ENCODE measurements at regions not wholly inside any gene's neighbourhood (a gene's known extent, or its start where the extent isn't known, plus 50 kb on each side); places are given as distances from the start of the nearest gene placed in this dataset.

- H3K4me3 ChIP-seq (ENCODE audit: low read length) = no peak overlapping the region
- intact Hi-C loops (cut with micrococcal nuclease) = no loop called here
- no peaks in the 10 kb centered on the region for H3K36me3 ChIP-seq (ENCODE audit: control insufficient read depth, insufficient read depth, low read length)
- H3K4me1 ChIP-seq (ENCODE audit: control insufficient read depth, insufficient read depth, low read length) = no peaks in the 10 kb centered on the region
- H3K27ac ChIP-seq (ENCODE audit: low read length) = no peak overlapping the region
- no peaks in the 10 kb centered on the region for H3K27me3 ChIP-seq (ENCODE audit: control insufficient read depth, insufficient read depth, low read length)
- H3K36me3 Mint-ChIP-seq = no peaks in the 10 kb centered on the region
- WGBS (ENCODE audit: insufficient coverage) = no CpG with 5 or more reads among the region's 1 CpG
- H3K9me3 Mint-ChIP-seq = peaks cover 0 to 5% of the 10 kb centered on the region in 2 donors
- no peaks in the 10 kb centered on the region for H3K4me1 Mint-ChIP-seq
- H3K27ac Mint-ChIP-seq = no peak overlapping the region
- H3K4me3 Mint-ChIP-seq = no peak overlapping the region
- no peaks in the 10 kb centered on the region for H3K9me3 ChIP-seq (ENCODE audit: control insufficient read depth, insufficient read depth, low read length)
- no peak for ATAC-seq
- no peak for TF ChIP-seq CTCF (IDR thresholded peaks at IDR 0.05)
- DNase-seq = no peak
- no peaks in the 10 kb centered on the region for H3K27me3 Mint-ChIP-seq (ENCODE audit: low read depth in 2 of 2)
These were observed 1309.2 kb downstream of the MRPL39 start for GRCh38 chr21:24298040-24298439.

GRCh38 chr21:24294171-24294570, 1313.1 kb downstream of the MRPL39 start:
- no peak overlapping the region for H3K27ac ChIP-seq (ENCODE audit: low read length)
- H3K27me3 Mint-ChIP-seq (ENCODE audit: low read depth in 2 of 2) = no peaks in the 10 kb centered on the region
- H3K4me3 ChIP-seq (ENCODE audit: low read length) = no peak overlapping the region
- H3K36me3 Mint-ChIP-seq = no peaks in the 10 kb centered on the region
- ATAC-seq (no peak), DNase-seq (no peak)
- H3K9me3 Mint-ChIP-seq = peaks cover 0 to 3% of the 10 kb centered on the region in 2 donors
- H3K36me3 ChIP-seq (ENCODE audit: control insufficient read depth, insufficient read depth, low read length) = no peaks in the 10 kb centered on the region
- no peak for TF ChIP-seq CTCF (IDR thresholded peaks at IDR 0.05)
- no peak overlapping the region for H3K27ac Mint-ChIP-seq
- H3K4me3 Mint-ChIP-seq = no peak overlapping the region
- peaks cover 0 to 6% of the 10 kb centered on the region in 2 donors for H3K4me1 Mint-ChIP-seq
- intact Hi-C loops (cut with micrococcal nuclease) = no loop called here
- no peaks in the 10 kb centered on the region for H3K4me1 ChIP-seq (ENCODE audit: control insufficient read depth, insufficient read depth, low read length)
- H3K27me3 ChIP-seq (ENCODE audit: control insufficient read depth, insufficient read depth, low read length) = no peaks in the 10 kb centered on the region
- 43% methylated on average over 2 of the region's 2 CpGs for whole genome bisulfite sequencing (ENCODE audit: insufficient coverage)
- no peaks in the 10 kb centered on the region for H3K9me3 ChIP-seq (ENCODE audit: control insufficient read depth, insufficient read depth, low read length)

GRCh38 chr21:24290151-24290833, 1317.0 kb downstream of the MRPL39 start:
- no peaks in the 10 kb centered on the region for H3K9me3 ChIP-seq (ENCODE audit: control insufficient read depth, insufficient read depth, low read length)
- Mint-ChIP-seq H3K27me3 (ENCODE audit: low read depth in 2 of 2) (no peaks in the 10 kb centered on the region), H3K4me3 (peak overlapping the region; percentile 31), H3K27ac (no peak overlapping the region), H3K36me3 (no peaks in the 10 kb centered on the region), H3K4me1 (peaks cover 0 to 6% of the 10 kb centered on the region in 2 donors), H3K9me3 (peaks cover 0 to 3% of the 10 kb centered on the region in 2 donors)
- TF ChIP-seq CTCF (IDR thresholded peaks at IDR 0.05) = no peak
- H3K36me3 ChIP-seq (ENCODE audit: control insufficient read depth, insufficient read depth, low read length) = no peaks in the 10 kb centered on the region
- ATAC-seq (peak in 2 of 3 donors; percentile 47 to 52), DNase-seq (peak in 1 of 2 donors; percentile 73)
- H3K4me1 ChIP-seq (ENCODE audit: control insufficient read depth, insufficient read depth, low read length) = no peaks in the 10 kb centered on the region
- intact Hi-C loops (cut with micrococcal nuclease) = no loop called here
- WGBS (ENCODE audit: insufficient coverage) = 24% methylated on average over 5 of the region's 6 CpGs
- no peak overlapping the region for H3K27ac ChIP-seq (ENCODE audit: low read length)
- no peaks in the 10 kb centered on the region for H3K27me3 ChIP-seq (ENCODE audit: control insufficient read depth, insufficient read depth, low read length)
- no peak overlapping the region for H3K4me3 ChIP-seq (ENCODE audit: low read length)

DNA sequence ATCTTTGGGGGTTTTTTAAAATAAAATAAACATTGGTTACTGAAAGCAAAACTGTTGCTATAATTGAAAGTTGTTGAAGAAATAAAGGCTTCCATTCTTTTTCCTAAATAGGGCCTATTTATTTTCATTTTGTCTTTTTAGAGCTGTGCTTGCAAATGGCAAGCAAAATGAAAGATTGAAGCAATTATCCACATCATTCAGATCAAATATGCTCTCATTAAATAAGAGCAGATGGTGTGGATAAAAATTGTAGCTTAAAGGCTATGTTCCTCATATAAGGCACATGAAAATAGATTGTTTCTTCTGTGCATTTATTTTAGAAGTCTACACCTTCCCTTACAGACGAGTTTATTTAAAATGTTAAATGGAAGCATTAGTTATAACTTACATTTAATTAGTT, 1317.7 kb downstream of the MRPL39 start:
- Mint-ChIP-seq H3K4me3 (no peak overlapping the region), H3K27ac (no peak overlapping the region), H3K27me3 (ENCODE audit: low read depth in 2 of 2) (no peaks in the 10 kb centered on the region), H3K36me3 (no peaks in the 10 kb centered on the region), H3K9me3 (peaks cover 2 to 3% of the 10 kb centered on the region in 2 donors), H3K4me1 (peaks cover 0 to 6% of the 10 kb centered on the region in 2 donors)
- H3K9me3 ChIP-seq (ENCODE audit: control insufficient read depth, insufficient read depth, low read length) = no peaks in the 10 kb centered on the region
- H3K4me1 ChIP-seq (ENCODE audit: control insufficient read depth, insufficient read depth, low read length) = no peaks in the 10 kb centered on the region
- no peaks in the 10 kb centered on the region for H3K36me3 ChIP-seq (ENCODE audit: control insufficient read depth, insufficient read depth, low read length)
- no peaks in the 10 kb centered on the region for H3K27me3 ChIP-seq (ENCODE audit: control insufficient read depth, insufficient read depth, low read length)
- no peak overlapping the region for H3K4me3 ChIP-seq (ENCODE audit: low read length)
- no peak for DNase-seq
- no peak overlapping the region for H3K27ac ChIP-seq (ENCODE audit: low read length)
- WGBS (ENCODE audit: insufficient coverage) = no CpG with 5 or more reads among the region's 1 CpG
- TF ChIP-seq CTCF (IDR thresholded peaks at IDR 0.05) = no peak
- ATAC-seq = no peak
- intact Hi-C loops (cut with micrococcal nuclease) = no loop called here

Measured in natural killer cell (primary cell).